GM12872 (cell line): ENCODE measurements at regions not wholly inside any gene's neighbourhood (a gene's known extent, or its start where the extent isn't known, plus 50 kb on each side); places are given as distances from the start of the nearest gene placed in this dataset.

Experiments used
- TF ChIP-seq, protein P1 (sequence below): IDR thresholded peaks from 3 replicates; pipeline ENCODE4 v1.5.1; 2011; ENCODE audit warnings: low read depth, mild to moderate bottlenecking, low read length, moderate library complexity; ENCODE audit not compliant: insufficient read depth

DNA sequence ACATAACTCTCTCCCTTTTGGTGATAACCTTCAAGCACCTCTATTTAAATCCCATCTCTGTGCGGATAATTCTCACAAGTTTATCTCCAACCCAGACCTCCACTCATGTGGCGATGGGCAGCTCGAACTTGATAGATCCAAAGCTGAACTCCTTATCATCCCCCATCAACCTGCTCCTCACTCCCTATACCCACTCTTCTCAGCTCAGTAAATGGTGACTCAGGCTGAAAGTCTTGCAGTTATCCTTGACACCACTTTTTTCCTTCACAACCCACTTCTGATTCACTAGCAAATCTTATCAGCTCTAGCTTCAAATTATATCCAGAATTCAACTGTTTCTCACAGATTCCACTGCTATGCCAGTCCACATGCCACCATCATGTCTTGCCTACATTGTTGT lies 155.3 kb upstream of the STXBP5 start:
- TF ChIP-seq, protein P1, sequence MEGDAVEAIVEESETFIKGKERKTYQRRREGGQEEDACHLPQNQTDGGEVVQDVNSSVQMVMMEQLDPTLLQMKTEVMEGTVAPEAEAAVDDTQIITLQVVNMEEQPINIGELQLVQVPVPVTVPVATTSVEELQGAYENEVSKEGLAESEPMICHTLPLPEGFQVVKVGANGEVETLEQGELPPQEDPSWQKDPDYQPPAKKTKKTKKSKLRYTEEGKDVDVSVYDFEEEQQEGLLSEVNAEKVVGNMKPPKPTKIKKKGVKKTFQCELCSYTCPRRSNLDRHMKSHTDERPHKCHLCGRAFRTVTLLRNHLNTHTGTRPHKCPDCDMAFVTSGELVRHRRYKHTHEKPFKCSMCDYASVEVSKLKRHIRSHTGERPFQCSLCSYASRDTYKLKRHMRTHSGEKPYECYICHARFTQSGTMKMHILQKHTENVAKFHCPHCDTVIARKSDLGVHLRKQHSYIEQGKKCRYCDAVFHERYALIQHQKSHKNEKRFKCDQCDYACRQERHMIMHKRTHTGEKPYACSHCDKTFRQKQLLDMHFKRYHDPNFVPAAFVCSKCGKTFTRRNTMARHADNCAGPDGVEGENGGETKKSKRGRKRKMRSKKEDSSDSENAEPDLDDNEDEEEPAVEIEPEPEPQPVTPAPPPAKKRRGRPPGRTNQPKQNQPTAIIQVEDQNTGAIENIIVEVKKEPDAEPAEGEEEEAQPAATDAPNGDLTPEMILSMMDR, result no peak

DNA sequence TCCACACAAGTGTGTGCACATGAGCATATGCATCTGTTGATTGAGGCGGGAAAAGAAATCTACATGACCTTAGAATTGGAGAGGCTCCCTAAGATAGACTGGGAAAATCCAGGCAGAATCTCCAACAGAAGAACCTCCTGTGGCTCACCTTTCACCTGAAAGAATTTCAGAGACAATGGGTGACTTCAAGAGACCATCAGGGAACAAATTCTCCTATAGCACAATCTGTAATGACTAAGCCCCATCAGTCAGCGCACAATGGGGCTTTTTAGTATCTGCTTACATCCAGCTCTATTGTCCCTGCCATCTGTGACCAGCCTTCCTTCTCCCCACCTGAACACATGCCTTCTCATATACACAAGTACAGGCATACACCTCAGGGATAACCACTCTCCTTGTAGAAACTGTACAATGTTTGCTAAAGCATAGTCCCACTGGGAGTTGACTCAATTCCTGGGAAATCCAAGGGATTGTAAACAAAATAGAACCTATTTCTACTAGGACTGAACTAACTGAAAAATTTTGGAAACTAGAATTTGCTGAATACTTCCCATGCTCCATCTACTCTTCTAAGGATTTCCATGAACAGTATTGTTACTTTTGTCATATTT lies 150.8 kb upstream of the STXBP5 start:
- TF ChIP-seq, protein P1, result no peak

DNA sequence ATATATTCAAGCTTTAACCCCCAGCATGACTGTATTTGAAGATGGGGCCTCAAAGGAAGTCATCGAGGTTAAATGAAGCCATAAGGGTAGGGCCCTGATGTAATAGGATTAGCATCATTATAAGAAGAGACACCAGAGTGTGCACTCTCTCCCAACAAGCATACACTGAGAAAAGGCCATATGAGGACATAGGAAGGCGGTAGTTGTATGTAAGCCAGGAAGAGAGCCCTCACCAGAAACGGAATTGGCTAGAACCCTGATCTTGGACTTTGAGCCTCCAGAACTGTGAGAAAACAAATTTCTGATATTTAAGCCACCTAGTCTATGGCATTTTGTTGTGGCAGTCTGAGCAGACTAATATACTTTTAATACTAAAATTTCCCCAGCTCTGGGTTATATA lies 150.1 kb upstream of the STXBP5 start:
- TF ChIP-seq, protein P1, result no peak

DNA sequence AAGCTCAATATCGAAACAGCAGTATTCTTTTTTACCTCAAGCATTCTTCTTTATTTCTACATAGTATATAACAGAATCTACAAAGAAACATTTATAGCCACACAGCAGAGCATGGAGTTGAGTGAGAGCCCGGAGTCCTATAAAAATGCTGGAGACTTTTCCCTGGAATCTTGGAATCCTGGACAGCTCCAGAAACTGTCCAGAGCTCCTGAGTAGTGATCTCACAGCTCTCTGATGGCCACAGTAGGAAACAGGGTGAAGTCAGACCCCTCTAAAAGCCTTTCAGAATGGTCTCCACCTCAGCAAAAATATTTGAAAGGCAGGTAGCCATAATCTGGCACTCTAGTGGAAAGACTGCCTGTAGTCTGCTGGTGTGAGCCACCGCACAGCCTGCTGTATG lies 149.3 kb upstream of the STXBP5 start:
- TF ChIP-seq, protein P1, result no peak

DNA sequence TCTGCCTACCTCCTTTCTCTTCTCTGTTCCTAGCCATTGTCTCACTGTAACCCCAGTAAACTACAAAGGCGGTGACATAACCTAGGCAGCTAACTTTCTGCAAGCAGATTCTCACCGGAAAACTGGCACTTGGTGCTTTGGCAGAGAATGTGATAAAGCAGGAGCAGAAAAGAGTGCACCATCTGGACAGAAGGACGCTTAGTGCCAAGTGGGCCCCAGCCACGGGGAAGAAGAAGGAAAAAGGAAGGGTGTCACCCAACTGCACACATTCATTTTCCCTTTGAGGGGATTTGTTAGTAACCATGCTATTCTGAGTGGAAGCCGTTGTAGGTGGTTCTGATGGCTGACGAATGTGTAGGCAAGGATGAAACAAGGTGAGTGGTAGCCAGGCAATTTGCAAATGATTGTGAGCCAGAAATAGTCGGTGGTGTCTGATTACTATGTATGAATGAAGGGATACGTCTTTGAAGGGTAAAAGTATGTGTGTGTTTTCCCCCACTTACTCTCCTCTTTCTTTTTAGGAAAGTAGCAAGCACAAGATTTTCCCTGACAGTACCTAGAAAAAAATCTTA lies 148.3 kb upstream of the STXBP5 start:
- TF ChIP-seq, protein P1, result no peak

DNA sequence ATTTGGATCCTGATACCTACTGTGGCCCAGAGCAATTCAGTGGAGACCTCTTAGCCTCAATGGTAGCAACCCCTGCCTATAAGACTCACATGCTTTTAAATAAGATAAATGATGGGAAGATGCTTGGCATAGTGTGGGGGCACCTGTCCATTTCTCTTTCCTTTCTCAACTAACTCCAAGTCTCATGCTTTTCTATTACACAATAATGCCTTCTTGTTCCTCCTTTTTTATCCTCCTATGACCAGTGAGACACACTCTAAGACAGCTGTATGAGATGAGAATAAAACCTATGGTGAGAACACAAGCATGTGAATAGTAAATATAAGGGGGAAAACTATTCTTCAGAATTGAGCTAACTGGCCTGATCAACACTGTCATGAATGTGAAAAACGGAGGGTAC lies 147.0 kb upstream of the STXBP5 start:
- TF ChIP-seq, protein P1, result no peak

DNA sequence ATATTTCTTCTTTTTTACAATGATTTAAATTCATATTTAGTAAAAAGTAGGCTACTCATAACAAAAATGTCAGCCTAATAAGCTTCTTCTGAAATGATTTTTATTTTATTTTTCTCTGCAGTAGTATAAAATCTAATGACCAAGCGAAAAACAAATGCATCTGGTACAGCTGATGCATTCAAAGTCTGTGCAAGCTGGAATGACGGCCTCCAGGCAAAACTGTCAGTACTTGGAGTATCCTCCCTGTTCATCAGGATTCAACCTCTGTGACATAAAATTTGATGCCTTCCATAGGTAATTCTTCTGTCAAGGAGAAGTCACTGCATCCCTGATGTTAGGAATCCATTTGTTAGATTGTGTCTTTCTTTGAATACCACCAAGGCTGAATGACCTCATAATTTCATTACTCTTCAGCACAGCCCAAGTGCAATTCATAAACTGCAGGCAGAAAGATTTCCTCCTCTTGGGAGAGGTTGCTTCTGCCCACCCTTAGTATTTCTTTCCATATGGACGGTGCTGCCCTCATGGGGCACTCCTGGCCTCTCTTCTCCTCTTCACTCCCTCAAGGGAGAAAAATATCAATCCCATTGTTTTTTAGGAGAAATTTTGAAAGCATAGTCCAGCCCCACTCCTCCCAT lies 146.4 kb upstream of the STXBP5 start:
- TF ChIP-seq, protein P1, result no peak
